ENCODE measurements at regions not wholly inside any gene's neighbourhood (a gene's known extent, or its start where the extent isn't known, plus 50 kb on each side); places are given as distances from the start of the nearest gene placed in this dataset.
A peak's percentile ranks its signal among the peaks of the same experiment; 100 is the strongest.

DNA sequence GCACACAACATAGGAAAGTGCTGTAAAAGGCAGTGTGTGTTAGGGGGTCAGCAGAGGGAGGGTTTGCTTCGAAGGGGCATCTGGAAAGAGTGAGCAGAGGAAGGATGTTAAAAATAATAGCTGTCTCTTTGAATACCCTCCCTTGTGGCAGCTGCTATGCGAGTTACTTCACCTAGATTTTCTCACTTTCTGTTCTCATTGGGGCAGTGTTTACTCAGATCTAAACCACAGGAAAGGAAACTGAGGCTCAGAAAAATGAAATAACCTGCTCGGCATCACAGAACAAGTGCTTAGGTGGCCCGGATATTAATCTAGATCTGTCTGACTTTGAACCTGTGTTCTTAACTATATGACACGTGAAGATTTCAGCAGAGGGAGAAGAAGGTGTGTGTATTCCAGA is 125.3 kb downstream of the C11orf91 start:
- Histone ChIP-seq H3K9me3 (no peaks in the 10 kb centered on the region), H3K27me3 (no peaks in the 10 kb centered on the region), H3K36me3 (no peaks in the 10 kb centered on the region), H3K4me3 (no peak overlapping the region), H3K4me1 (no peaks in the 10 kb centered on the region), H3K27ac (no peak overlapping the region)
- intact Hi-C loops (cut with DNase I), result no loop called here
- DNase-seq (ENCODE audit: extremely low spot score in 2 of 2), result no peak
- no peak for TF ChIP-seq POLR2A (IDR thresholded peaks at IDR 0.05)
- TF ChIP-seq POLR2AphosphoS5 (IDR thresholded peaks at IDR 0.05; ENCODE audit: insufficient read depth in 1 of 2, low read depth in 1 of 2), result no peak
- TF ChIP-seq, protein P1, sequence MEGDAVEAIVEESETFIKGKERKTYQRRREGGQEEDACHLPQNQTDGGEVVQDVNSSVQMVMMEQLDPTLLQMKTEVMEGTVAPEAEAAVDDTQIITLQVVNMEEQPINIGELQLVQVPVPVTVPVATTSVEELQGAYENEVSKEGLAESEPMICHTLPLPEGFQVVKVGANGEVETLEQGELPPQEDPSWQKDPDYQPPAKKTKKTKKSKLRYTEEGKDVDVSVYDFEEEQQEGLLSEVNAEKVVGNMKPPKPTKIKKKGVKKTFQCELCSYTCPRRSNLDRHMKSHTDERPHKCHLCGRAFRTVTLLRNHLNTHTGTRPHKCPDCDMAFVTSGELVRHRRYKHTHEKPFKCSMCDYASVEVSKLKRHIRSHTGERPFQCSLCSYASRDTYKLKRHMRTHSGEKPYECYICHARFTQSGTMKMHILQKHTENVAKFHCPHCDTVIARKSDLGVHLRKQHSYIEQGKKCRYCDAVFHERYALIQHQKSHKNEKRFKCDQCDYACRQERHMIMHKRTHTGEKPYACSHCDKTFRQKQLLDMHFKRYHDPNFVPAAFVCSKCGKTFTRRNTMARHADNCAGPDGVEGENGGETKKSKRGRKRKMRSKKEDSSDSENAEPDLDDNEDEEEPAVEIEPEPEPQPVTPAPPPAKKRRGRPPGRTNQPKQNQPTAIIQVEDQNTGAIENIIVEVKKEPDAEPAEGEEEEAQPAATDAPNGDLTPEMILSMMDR (IDR thresholded peaks at IDR 0.05), result no peak

DNA sequence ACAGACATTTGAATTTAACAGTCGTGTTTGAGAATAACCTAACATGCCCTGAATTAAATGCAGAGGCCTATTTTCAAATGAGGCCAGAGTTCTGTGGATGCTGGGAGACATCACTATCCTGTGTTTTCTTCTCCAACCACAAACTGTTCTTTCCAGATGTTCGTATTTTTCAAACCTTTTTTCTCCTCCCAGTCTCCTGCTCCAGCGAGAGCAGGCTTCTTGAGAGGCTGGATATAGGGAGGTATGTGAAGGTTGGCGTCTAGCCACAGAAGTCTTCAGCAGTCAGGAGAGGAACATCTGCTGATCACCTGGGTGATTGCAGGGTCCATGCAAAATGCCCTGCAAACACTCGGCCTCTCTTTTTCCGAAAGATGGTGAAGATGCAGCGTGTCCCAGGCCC is 126.3 kb downstream of the C11orf91 start:
- peak in 1 of 2 donors; percentile 75 for DNase-seq (ENCODE audit: extremely low spot score in 2 of 2)
- Histone ChIP-seq H3K27ac (no peak overlapping the region), H3K4me3 (no peak overlapping the region), H3K9me3 (no peaks in the 10 kb centered on the region), H3K36me3 (no peaks in the 10 kb centered on the region), H3K27me3 (no peaks in the 10 kb centered on the region), H3K4me1 (no peaks in the 10 kb centered on the region)
- no peak for TF ChIP-seq POLR2AphosphoS5 (IDR thresholded peaks at IDR 0.05; ENCODE audit: insufficient read depth in 1 of 2, low read depth in 1 of 2)
- TF ChIP-seq, protein P1 (IDR thresholded peaks at IDR 0.05), result no peak
- no peak for TF ChIP-seq POLR2A (IDR thresholded peaks at IDR 0.05)
- intact Hi-C loops (cut with DNase I), result no loop called here

- DNase-seq (ENCODE audit: extremely low spot score in 2 of 2), result no peak
- intact Hi-C loops (cut with DNase I), result no loop called here
These were observed 131.3 kb downstream of the C11orf91 start for GRCh38 chr11:33569333-33569732.

GRCh38 chr11:33567004-33567403 is 133.6 kb downstream of the C11orf91 start:
- intact Hi-C loops (cut with DNase I), result no loop called here
- H3K4me3 ChIP-seq, result no peak overlapping the region
- DNase-seq (ENCODE audit: extremely low spot score in 2 of 2), result peak in 1 of 2 donors; percentile 32
- TF ChIP-seq POLR2A (IDR thresholded peaks at IDR 0.05) (no peak), POLR2AphosphoS5 (IDR thresholded peaks at IDR 0.05; ENCODE audit: insufficient read depth in 1 of 2, low read depth in 1 of 2) (no peak)
- TF ChIP-seq, protein P1 (IDR thresholded peaks at IDR 0.05), result no peak
- no peaks in the 10 kb centered on the region for H3K9me3 ChIP-seq
- no peaks in the 10 kb centered on the region for H3K4me1 ChIP-seq
- H3K27me3 ChIP-seq, result no peaks in the 10 kb centered on the region
- H3K27ac ChIP-seq, result no peak overlapping the region
- no peaks in the 10 kb centered on the region for H3K36me3 ChIP-seq

More at GRCh38 chr11:33569333-33569732, 131.3 kb downstream of the C11orf91 start:
- no peaks in the 10 kb centered on the region for H3K4me1 ChIP-seq
- H3K27me3 ChIP-seq, result no peaks in the 10 kb centered on the region
- no peak overlapping the region for H3K27ac ChIP-seq
- H3K9me3 ChIP-seq, result no peaks in the 10 kb centered on the region
- TF ChIP-seq POLR2AphosphoS5 (IDR thresholded peaks at IDR 0.05; ENCODE audit: insufficient read depth in 1 of 2, low read depth in 1 of 2) (no peak), POLR2A (IDR thresholded peaks at IDR 0.05) (no peak)
- TF ChIP-seq, protein P1 (IDR thresholded peaks at IDR 0.05), result no peak
- H3K4me3 ChIP-seq, result no peak overlapping the region
- H3K36me3 ChIP-seq, result no peaks in the 10 kb centered on the region

DNA sequence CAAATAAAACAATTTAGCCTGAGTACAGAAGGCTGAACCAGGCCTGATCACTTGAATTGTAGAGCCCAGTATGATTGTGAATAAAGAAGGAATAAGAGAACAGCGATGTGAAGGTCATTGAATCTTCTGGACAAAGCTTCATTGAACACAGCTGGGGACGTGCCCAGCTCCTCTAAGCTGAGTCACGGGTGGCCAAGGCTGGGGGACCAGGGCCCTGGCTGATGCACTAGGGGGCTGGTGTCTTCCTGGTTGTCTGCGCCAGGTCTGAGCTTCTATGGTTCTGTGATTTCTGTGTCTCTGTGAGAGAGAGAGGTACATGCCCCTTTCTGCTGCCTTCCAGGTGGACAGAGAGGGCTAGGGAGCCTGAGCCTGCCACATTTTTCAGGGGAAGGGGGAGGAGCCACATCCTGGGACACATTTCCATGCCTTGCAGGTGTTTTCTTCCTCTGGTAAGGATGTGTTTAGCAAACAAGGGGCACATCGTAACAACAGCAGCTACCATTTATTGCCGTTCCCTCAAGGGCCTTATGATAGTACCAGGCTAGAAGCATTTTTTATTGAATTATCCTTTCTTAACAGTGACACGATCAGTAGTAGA is 135.7 kb downstream of the C11orf91 start:
- TF ChIP-seq POLR2A (IDR thresholded peaks at IDR 0.05) (no peak), POLR2AphosphoS5 (IDR thresholded peaks at IDR 0.05; ENCODE audit: insufficient read depth in 1 of 2, low read depth in 1 of 2) (no peak)
- TF ChIP-seq, protein P1 (IDR thresholded peaks at IDR 0.05), result no peak
- H3K4me3 ChIP-seq, result no peak overlapping the region
- H3K4me1 ChIP-seq, result no peaks in the 10 kb centered on the region
- intact Hi-C loops (cut with DNase I), result no loop called here
- no peak overlapping the region for H3K27ac ChIP-seq
- H3K9me3 ChIP-seq, result no peaks in the 10 kb centered on the region
- no peaks in the 10 kb centered on the region for H3K27me3 ChIP-seq
- H3K36me3 ChIP-seq, result no peaks in the 10 kb centered on the region
- DNase-seq (ENCODE audit: extremely low spot score in 2 of 2), result peak; percentile 69 to 72

Measured in vagina (tissue), 2 donors.